Hematopoietic multipotent progenitor cell treated with erythropoietin and hydrocortisone succinate and interleukin-3 and kit ligand, for 17 days (in vitro differentiated cells): ENCODE measurements at regions not wholly inside any gene's neighbourhood (a gene's known extent, or its start where the extent isn't known, plus 50 kb on each side); places are given as distances from the start of the nearest gene placed in this dataset.
"Not testable (repeated sequence)": the region's sequence is repeated elsewhere in the genome, so short reads cannot be mapped to it uniquely, and the experiment has no call there.

ENCODE experiments used
- DNase-seq: peaks from one replicate; pipeline ENCODE4 v3.0.0-alpha.2; 2015; ENCODE audit warnings: low spot score

DNA sequence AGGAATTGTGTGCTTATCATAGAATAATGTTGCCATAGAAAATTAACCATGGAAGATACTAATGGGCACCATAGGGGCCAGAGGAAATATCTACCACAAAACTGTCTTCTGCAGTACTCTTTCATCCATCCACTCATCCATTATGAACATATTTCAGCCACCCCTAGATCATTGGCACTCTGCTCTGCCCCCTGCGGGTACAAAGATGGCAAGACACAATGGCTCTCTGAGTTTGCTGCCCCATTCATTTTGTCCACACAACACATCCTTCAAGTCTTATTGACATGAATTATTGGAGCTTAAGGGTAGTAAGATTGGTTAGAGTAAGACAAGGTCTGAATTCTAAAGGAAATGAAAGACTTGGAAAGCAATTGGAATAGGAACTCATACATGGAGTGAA lies 1224.7 kb upstream of the CELF4 start:
- DNase-seq = no peak

DNA sequence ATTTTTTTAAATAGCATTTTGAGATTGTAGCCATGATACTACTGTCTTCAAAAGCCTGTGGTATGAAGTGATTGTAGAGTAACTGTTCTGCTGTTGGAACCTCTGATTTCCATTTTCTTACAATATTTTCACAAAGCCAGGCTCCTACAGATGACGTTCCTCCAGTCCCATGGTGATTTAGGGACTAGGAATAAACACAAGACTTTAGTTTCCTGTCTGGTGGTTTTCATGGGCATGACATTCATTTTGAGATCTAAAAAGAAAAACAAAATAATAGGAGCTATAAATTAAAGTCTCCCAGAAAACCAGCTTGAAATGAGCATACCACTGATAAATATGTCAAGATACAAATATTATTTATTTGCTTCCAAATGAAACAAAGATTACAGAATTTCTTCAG lies 1223.5 kb upstream of the CELF4 start:
- no peak for DNase-seq

GRCh38 chr18:38786906-38787305 lies 1221.3 kb upstream of the CELF4 start:
- no peak for DNase-seq

DNA sequence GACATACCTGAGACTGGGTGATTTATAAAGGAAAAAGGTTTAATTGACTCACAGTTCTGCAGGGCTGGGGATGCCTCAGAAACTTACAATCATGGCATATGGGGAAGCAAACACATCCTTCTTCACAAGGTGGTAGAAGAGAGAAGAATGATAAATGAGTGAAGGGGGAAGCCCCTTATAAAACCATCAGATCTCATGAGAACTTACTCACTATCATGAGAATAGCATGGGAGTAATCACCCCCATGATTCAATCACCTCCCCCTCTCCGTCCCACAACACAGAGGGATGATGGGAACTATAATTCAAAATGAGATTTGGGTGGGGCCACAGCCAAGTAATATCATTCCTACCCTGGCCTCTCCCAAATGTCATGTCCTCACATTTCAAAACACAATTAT lies 1206.0 kb upstream of the CELF4 start:
- DNase-seq = not testable (repeated sequence)

DNA sequence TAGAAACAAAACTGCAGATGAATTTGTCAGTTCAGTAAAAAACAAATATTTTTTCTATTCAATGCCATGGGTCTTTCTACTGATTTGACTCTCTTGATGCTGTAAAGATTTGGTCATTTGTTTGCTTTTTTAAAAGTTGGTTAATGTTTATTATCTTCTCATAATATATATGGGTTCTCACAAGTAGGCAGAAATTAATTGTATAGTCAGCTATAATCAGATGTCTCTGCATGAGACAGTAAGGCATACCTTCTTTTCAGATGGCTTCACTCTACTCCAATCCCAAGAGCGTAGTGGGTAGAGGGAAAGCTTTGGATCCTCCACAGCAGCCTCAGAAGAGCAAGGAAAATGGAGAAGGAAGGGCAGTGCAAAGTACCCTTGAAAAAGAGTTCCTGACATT lies 1202.9 kb upstream of the CELF4 start:
- DNase-seq = no peak

DNA sequence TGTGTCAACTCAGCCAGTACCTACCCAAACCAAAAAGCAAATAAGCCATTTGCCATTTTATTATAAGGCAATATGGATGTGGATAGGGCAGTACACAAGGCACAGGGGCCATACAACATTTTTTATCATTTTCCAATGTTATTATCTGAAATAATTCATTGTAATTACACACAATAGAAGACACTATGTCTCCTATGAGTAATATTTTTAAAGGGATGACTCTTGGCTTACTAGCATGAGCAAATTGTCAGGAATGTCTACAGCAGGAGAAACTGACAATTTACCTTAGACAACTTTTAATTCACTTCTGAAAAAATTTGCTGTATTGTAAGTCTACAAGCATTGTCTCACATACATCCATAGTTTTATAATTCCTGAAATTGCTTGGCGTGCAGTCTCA lies 1193.9 kb upstream of the CELF4 start:
- DNase-seq = no peak

GRCh38 chr18:38756436-38756835 lies 1190.8 kb upstream of the CELF4 start:
- DNase-seq = no peak

- no peak for DNase-seq
Observed at GRCh38 chr18:38752430-38752829, 1186.8 kb upstream of the CELF4 start.

GRCh38 chr18:38751898-38752297 lies 1186.3 kb upstream of the CELF4 start:
- DNase-seq = no peak

- DNase-seq = no peak
Observed at GRCh38 chr18:38751211-38751610, 1185.6 kb upstream of the CELF4 start.

- no peak for DNase-seq
Observed at GRCh38 chr18:38750751-38751150, 1185.2 kb upstream of the CELF4 start.

GRCh38 chr18:38747153-38747552 lies 1181.6 kb upstream of the CELF4 start:
- DNase-seq = no peak

- not testable (repeated sequence) for DNase-seq
Observed at GRCh38 chr18:38720181-38720580, 1154.6 kb upstream of the CELF4 start.

DNA sequence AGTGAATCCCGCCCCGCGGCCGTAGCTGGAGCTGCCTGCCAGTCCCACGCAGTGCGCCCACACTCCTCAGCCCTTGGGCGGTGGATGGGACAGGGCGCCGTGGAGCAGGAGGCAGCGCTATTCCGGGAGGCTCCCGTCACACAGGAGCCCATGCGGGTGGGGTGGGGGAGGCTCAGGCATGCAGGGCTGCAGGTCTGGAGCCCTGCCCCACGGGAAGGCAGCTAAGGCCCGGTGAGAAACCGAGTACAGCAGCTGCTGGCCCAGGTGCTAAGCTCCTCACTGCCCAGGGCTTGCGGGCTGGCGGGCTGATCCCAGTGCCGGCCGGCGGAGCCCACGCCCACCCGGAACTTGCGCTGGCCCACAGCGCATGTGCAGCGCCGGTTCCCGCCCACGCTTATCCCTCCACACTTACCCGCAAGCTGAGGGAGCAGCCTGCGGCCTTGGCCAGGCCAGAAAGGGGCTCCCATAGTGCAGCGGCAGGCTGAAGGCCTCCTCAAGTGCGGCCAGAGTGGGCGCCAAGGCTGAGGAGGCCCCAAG lies 1152.8 kb upstream of the CELF4 start:
- no peak for DNase-seq

DNA sequence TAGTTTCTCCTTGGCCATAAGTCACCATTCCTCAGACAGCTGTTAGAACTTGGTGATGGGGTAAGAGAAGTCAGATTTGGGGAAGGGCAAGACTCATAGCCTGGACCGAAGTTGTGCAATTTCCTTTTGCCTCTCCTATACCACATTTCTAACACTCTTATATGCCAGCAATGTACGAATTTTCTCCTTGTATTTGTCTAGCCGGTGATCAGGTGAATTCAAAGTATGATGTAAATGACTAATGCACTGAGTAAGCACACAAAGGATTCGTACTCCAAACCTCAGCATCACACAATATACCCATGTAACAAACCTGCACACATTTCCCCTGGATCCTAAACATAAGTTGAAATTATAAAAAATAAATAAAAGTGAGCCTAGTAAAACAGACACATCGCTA lies 1143.5 kb upstream of the CELF4 start:
- DNase-seq = no peak

- no peak for DNase-seq
Observed at GRCh38 chr18:38706373-38706772, 1140.8 kb upstream of the CELF4 start.

GRCh38 chr18:38698088-38698487 lies 1132.5 kb upstream of the CELF4 start:
- DNase-seq = no peak

DNA sequence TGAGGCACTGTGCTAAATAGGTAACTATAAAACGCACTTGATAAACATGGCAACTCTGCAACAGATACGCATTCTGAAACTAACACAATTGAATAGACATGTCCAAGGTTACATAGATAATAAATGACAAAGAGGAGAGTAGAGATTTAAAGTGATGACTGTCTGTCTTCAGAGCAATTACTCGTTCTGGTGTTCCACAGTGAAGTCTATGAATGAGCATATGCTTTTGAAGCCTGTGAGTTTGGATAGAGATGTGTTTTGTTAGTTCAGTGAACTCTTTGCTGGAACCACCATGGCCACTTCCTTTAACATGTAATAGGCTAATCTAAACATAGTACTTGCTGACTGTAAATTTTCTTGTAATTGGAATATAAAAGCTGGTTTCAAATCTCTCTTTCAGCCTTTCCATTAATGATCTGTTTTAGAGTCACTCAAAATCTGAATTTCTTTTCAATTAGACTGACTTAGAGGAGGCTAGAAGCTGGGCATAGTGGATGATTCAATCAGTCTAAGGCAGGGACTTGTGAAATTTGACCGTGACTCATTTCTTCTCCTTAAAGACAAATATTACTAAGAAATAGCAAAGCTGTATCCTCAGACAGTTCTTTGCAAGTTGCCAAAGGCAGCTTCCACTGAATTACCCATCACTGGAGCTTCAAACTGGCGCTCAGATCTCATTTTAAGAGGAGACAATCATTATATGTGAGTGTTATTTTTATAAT lies 1130.1 kb upstream of the CELF4 start:
- no peak for DNase-seq

DNA sequence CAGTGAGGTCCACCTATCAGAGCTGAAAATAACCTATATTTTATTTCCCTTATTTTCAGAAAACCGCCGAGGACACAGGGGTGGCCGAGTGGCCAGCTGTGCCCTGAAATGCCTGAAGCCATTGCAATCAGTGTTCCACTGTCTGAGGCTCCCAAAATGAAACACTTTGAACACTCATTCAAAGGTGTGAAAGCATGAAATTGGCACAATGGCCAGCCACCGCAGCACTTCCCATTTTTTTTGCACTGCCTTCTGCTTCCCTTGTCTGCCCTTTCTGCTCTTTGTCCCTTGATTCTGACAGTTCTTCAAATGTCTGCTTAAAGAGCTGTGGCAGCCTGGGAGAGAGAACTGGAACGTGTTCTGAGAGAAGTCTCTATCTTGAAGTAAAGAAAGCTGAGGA lies 1127.5 kb upstream of the CELF4 start:
- DNase-seq = no peak

- DNase-seq = no peak
Observed at GRCh38 chr18:38690626-38691025, 1125.0 kb upstream of the CELF4 start.

GRCh38 chr18:38688416-38688815 lies 1122.8 kb upstream of the CELF4 start:
- DNase-seq = no peak

DNA sequence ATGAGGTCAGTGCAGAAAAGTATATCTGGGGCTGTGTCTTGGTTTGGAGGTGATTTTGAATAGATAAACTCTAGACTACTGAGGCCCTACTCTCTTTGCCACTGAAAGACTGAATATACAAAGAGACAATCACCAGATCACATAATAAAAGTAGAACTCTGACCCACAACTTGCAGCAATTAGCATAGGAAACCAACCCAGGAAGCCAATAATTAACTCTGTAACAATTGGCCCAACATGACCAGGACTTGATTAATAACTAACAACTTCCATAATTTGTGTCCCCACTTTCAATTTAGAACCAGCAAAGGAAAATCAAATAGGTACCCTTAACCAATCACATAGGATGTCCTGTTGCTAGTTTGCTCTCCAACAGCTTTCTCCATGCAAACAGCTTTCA lies 1104.9 kb upstream of the CELF4 start:
- no peak for DNase-seq

GRCh38 chr18:38664929-38665328 lies 1099.3 kb upstream of the CELF4 start:
- DNase-seq = no peak

DNA sequence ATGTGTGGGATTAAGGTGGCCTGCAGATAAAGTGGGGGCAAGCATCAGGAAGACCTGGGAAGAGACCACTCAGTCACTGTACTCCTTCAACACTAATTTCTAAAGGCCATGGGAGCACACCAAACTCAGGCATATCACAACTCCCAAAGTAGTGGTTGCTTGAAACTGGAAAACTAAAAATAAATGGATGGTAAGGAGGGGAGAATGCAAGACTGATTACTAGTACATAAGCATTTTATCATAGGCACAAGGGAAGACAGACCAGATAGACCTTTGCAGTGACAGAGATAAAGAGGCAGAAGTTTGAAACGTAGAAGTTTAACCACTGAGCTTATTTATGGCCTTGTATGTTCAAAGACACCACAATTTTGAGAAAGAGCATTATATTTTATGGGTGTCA lies 1098.1 kb upstream of the CELF4 start:
- DNase-seq = no peak
